IPS-NIHi11 (cell line): ENCODE measurements at regions not wholly inside any gene's neighbourhood (a gene's known extent, or its start where the extent isn't known, plus 50 kb on each side); places are given as distances from the start of the nearest gene placed in this dataset.

ENCODE experiments used
- DNase-seq: peaks from one replicate; pipeline ENCODE4 v3.0.0; 2012; ENCODE audit warnings: mixed read lengths, low spot score

GRCh38 chr6:79864421-79864820 is 82.9 kb downstream of the ELOVL4 start:
- DNase-seq: no peak

DNA sequence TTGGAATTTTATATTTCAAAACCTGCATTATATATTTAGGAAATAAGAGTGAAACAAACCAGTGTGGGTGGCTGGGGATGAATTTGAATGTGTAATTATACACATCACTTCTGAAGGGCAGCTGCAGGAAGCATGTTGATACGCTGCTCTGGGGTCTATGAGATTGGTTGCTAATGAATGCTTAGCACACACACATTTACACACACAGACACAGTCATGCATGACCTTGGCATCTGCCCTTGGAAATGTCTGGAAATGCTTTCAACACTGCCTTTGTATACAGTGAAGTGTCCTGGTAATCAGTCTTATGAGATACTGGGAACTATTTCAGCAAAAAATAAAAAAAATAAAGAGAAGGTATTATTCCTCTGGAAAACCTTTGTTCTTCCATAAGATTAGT is 83.4 kb downstream of the ELOVL4 start:
- DNase-seq: no peak

DNA sequence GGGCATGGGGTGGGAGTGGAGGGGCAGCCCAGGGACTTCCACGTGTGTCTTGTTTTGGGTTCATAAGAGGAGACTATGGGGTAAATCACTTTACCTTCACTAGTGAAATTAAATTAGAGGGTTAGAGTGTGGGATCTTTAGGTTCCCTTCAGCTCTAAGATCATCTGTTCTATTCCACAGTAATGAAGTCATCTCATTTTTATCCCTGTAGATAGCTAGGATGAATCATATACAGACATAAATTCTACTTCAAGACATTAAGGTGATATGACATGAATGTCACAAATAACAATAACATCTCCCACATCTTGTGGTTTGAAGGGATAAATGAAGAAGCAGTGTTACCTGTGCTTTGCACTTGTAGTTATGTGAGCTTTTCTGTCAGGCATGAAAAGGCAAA is 83.8 kb downstream of the ELOVL4 start:
- DNase-seq: no peak

- DNase-seq: no peak
Observed at GRCh38 chr6:79862711-79863110, 84.6 kb downstream of the ELOVL4 start.

- DNase-seq: no peak
Observed at GRCh38 chr6:79862126-79862525, 85.2 kb downstream of the ELOVL4 start.

DNA sequence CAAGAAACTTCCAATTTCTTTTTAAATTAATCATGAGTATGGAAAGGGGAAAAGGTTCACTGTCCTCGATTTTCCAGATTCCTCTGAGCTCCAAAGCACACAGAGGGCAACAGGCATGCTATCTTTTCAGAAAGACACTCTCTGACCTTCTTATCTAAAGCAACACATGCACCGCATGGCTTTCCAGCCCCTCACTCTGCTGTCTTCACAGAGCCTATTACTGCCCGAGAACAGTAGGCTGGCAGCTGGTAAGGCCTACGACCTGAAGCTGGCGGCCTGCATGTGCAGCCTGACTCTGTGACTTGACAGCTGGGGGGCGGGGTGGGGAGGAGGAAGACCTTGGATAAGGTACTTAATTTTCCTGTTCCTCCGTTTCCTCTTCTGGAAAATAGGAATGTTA is 86.3 kb downstream of the ELOVL4 start:
- no peak for DNase-seq

DNA sequence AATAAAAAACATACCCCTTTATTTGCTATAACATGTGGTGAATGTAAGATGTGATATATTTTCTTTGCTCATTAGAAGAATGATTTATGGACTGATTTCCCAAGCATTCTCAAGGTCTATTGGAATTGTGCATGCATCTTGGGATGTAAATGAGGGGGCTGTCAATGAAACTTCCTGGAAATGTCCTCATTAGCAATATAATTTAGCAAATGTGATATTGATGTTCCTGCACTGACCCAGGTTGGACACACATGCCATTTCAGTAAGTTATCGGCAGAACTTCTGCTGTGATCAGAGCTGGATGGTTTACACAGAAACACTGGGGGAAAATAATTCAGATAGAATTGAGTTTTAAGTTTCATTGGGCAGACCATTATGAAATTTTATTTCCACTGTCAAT is 99.9 kb downstream of the ELOVL4 start:
- DNase-seq: no peak

GRCh38 chr6:79842376-79843040 is 104.8 kb downstream of the ELOVL4 start:
- DNase-seq: no peak

GRCh38 chr6:79841577-79842375 is 105.6 kb downstream of the ELOVL4 start:
- peak; percentile 30 for DNase-seq

GRCh38 chr6:79838851-79839250 is 108.5 kb downstream of the ELOVL4 start:
- DNase-seq: no peak

- DNase-seq: no peak
Observed at GRCh38 chr6:79833964-79834284, 113.4 kb downstream of the ELOVL4 start.

DNA sequence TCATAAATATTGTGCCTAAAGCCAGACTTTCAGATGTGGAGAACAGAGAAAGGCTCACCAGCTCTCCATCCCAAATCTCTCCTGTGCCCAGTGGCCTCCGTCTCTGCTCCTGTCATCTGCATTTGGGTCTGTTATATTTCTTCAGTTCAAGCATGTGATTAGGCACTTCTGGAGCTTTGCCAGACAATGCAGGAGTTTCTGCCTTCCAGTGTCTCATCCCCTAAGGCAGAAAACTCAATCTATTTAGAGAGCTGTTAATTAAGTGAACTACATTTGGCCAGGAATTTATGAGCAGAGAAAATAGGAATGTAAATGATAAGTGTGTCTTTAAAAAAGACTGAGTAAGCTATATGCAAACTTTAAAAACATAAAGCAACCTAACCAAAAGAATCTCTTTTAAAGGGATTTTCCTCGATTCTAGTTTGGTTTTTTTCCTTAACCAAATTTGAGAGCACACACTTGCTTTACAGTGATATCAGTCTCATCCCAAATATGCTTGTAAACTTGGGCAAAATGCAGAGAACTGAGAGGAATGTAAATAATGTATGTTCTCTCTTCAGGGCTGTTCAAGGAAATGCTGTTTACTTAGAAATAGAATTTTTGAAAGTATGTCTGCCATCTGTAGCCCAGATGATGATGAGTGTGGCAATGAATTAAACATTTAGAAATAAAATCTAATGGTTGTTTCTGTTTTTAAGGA is 113.9 kb downstream of the ELOVL4 start:
- no peak for DNase-seq

- DNase-seq: no peak
Observed at GRCh38 chr6:79832723-79833122, 114.6 kb downstream of the ELOVL4 start.

- DNase-seq: no peak
Observed at GRCh38 chr6:79824202-79824601, 123.2 kb downstream of the ELOVL4 start.

- no peak for DNase-seq
Observed at GRCh38 chr6:79821859-79822258, 125.5 kb downstream of the ELOVL4 start.

DNA sequence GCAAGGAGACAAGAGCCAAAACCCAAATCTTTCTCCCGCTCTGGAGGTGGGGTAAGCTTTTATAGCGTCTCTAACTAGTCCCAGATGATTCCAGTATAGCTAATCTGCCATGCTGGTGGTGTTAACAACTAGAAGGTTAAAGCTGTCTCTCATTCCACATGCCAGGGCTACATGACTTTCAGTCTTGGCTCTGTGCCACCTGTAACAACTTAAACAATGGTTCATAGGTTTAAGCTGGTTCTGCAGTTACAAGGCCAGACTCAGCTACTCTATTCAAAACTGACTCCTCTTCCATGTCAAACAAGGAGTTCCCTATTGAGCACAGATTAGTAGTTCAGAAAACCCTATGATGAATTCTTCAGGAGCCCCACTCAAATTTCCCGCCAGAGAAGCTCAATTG is 128.9 kb downstream of the ELOVL4 start:
- no peak for DNase-seq

DNA sequence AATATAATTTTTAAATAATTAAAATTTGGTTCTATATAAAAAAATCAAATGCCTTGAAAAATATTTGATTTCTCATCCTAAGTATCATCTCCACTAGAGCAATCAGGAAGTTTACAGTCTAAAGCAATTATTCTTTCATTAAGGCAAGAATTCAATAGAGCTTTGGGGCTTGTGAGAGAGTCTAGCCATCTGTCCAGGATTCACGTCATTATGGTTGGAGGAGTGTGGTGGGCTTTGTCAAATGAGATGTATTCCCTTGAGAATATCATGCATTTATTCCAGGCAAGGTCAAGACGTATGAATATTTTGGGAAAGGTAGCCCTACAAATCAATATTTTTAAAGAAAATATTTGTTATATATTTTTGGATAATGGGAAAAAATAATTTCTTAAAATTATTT is 132.4 kb downstream of the ELOVL4 start:
- DNase-seq: no peak

- peak; percentile 81 for DNase-seq
Observed at GRCh38 chr6:79813854-79814709, 133.3 kb downstream of the ELOVL4 start.

DNA sequence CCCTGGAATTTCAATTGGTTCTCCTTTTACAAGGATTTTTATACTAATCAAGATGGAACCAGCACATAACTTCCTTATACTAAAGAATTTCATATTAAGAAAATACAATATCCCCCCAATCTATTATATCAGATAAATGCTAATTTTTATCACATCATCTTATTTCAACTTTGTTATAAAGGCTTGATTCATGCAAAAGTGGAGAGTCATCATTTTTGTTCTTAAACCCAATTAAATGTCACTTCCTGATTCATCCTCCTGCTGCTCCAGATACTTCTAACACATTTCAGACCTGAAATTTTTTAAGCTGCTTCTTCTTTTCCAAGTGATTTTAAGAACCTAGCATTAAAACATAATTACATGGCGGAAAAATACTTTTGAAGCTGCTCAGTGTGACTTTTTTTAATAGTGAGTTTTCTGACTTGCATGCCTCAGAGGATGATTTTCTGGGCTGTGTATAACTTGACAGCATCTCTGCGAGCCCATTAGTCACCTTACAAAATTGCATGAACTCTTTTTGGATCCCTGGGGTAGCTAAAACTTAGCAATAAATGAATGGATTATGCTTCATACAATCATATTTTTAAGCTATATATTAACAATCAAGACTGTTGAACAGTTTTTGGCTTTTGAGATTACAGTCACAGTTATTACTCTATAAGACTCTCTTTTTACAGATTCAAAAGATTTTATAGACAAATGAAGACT is 134.1 kb downstream of the ELOVL4 start:
- DNase-seq: no peak

DNA sequence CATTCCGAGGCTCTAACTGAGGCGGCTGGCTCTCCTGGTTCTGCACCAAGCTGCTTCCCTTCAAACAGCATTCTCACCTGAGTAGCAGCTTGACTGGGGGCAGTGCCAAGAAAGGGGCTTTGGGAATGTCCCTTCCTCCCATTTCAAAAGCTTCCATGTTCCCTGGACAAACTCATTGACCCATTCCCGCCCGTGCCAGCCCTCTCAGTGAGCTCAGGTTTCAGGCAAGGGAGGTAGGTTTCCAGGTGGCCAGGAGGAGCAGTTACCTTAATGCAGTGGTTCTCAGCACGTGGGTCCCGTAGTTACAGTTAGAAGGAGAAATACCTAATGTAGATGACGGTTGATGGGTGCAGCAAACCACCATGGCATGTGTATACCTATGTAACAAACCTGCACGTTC is 135.2 kb downstream of the ELOVL4 start:
- DNase-seq: no peak

DNA sequence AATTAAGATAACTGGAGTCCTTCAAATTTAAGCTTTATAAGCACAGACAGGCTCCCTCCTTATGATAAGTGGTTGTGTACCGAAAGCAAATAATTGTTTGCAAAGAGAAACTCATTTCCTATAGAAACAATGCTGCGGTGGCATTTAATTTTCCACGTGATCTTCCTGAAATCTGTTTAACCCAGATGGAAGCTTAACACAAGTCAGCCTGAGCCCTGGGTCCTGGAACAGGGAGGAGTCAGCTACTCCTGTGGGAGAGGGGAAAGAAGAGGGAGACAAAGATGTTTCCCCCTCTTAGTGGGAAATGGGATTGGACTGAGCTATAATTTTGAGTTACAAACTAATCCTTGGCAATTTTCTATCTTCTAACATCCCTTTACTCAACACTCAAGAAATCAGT is 136.5 kb downstream of the ELOVL4 start:
- DNase-seq: no peak
